ENCODE measurements at regions not wholly inside any gene's neighbourhood (a gene's known extent, or its start where the extent isn't known, plus 50 kb on each side); places are given as distances from the start of the nearest gene placed in this dataset.

DNA sequence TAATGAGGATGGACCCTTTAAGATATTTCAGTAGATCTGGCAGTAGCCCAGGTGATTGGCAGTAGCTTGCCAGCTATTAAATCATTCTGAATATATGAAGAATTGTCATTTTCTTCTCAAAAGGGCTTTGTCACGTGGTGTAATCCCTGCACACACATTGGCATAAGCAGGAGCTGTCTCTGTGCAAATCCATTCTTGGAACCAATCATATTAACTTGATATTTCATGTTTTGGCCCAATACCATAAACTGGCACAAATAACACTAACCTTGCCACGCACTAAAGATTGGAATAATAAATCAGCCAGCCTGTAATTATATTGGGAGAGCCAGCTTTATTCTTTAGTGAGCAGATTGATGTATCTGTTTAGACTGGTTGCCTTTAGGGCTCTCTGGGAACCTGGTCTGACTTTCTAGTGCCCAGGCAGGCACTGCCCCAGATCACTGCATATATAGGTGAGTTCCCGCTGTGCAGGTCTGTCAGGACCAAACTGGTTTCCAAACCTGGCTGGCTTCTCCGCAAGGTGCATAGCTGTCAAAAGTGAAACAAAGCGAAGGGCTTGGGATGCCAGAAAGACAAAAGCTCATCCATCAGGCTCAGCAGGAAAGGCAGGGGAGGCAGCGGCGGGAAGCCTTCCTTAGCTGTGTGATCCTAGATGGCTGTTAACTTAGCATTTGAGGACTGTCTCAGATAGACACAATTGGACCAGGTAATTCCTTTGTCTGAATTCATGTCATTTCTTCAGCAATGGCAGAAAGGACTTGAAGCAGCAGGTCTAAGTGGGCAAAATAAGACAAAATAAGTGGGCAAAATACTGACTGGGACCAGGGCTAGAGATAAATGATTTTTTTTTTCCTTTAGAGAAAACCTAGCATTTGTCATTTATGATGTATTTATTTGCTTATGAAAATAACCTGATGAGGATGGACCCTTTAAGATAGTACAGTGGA lies 128.8 kb upstream of the DYRK2 start:
- TF ChIP-seq, protein P1, sequence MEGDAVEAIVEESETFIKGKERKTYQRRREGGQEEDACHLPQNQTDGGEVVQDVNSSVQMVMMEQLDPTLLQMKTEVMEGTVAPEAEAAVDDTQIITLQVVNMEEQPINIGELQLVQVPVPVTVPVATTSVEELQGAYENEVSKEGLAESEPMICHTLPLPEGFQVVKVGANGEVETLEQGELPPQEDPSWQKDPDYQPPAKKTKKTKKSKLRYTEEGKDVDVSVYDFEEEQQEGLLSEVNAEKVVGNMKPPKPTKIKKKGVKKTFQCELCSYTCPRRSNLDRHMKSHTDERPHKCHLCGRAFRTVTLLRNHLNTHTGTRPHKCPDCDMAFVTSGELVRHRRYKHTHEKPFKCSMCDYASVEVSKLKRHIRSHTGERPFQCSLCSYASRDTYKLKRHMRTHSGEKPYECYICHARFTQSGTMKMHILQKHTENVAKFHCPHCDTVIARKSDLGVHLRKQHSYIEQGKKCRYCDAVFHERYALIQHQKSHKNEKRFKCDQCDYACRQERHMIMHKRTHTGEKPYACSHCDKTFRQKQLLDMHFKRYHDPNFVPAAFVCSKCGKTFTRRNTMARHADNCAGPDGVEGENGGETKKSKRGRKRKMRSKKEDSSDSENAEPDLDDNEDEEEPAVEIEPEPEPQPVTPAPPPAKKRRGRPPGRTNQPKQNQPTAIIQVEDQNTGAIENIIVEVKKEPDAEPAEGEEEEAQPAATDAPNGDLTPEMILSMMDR (IDR thresholded peaks at IDR 0.05), result no peak
- TF ChIP-seq POLR2A (IDR thresholded peaks at IDR 0.05) (no peak), POLR2AphosphoS5 (IDR thresholded peaks at IDR 0.05) (no peak)

Data from transverse colon (tissue), 4 donors.